Gastroesophageal sphincter (tissue), 4 donors: ENCODE measurements at regions not wholly inside any gene's neighbourhood (a gene's known extent, or its start where the extent isn't known, plus 50 kb on each side); places are given as distances from the start of the nearest gene placed in this dataset.

Experiments used
- ATAC-seq: fragments of 150-250 bp; one replicate; pipeline ENCODE4 v1.9.1; 2016; ENCODE audit warnings: mild to moderate bottlenecking, moderate library complexity
- H3K27ac ChIP-seq, 4 donors: fragments of 200-600 bp; sonication (generic) in 3 of 4; 1 replicate in 3 of 4; 2 replicates in 1 of 4; pipeline ENCODE4 v1.5.1; 2016 to 2019
- H3K27me3 ChIP-seq: fragments of 200-600 bp; sonication (generic); one replicate; pipeline ENCODE4 v1.5.1; 2019
- H3K36me3 ChIP-seq, 2 donors: fragments of 200-600 bp; sonication (generic); one replicate each; pipeline ENCODE4 v1.5.1; 2019; ENCODE audit warnings: control low read depth in 1 of 2
- H3K4me1 ChIP-seq, 3 donors: fragments of 200-600 bp; sonication (generic); 1 replicate in 2 of 3; 2 replicates in 1 of 3; pipeline ENCODE4 v1.5.1; 2016 to 2019; ENCODE audit warnings: control low read depth in 2 of 3
- H3K4me3 ChIP-seq, 2 donors: fragments of 200-600 bp; sonication (generic); one replicate each; pipeline ENCODE4 v1.5.1; 2019; ENCODE audit warnings: mild to moderate bottlenecking in 1 of 2, moderate library complexity in 1 of 2
- H3K9me3 ChIP-seq, 3 donors: fragments of 200-600 bp; sonication (generic); one replicate each; pipeline ENCODE4 v1.5.1; 2017 to 2019; ENCODE audit warnings: control low read depth in 2 of 3
- EP300 ChIP-seq: sonication (generic); formaldehyde crosslinking; IDR thresholded peaks from one replicate; pipeline ENCODE4 v1.6.1; 2017; ENCODE audit warnings: antibody characterized with exemption, mild to moderate bottlenecking
- POLR2A ChIP-seq, 2 donors: fragments of 450-650 bp; IDR thresholded peaks; one replicate each; pipeline ENCODE4 v1.6.1; 2017; ENCODE audit warnings: antibody characterized with exemption in 2 of 2, mild to moderate bottlenecking in 2 of 2, moderate library complexity in 1 of 2
- POLR2AphosphoS5 ChIP-seq: sonication (generic); formaldehyde crosslinking; IDR thresholded peaks from one replicate; pipeline ENCODE4 v1.6.1; 2017; ENCODE audit warnings: antibody characterized with exemption
- WGBS, 2 donors: methylation state at CpG; one replicate each; pipeline ENCODE4 v1.1.5; 2018; ENCODE audit warnings: low coverage in 1 of 2; 5-methylcytosine and 5-hydroxymethylcytosine counted together
- TF ChIP-seq, protein P1 (sequence below), 4 experiments: fragments of 200-600 bp in 2 of 4; fragments of 450-650 bp in 2 of 4; sonication (generic) in 1 of 4; IDR thresholded peaks; one replicate each; pipeline ENCODE4 v1.5.1; 2017 to 2019; ENCODE audit warnings: antibody characterized with exemption in 4 of 4, mild to moderate bottlenecking in 2 of 4, moderate library complexity in 2 of 4

GRCh38 chr21:31526040-31526439 is 133.5 kb upstream of the SOD1 start:
- no peak overlapping the region for H3K27ac ChIP-seq
- no peak for ATAC-seq
- TF ChIP-seq EP300 (no peak), POLR2AphosphoS5 (no peak), POLR2A (IDR thresholded peaks at IDR 0.05) (no peak)
- TF ChIP-seq, protein P1, sequence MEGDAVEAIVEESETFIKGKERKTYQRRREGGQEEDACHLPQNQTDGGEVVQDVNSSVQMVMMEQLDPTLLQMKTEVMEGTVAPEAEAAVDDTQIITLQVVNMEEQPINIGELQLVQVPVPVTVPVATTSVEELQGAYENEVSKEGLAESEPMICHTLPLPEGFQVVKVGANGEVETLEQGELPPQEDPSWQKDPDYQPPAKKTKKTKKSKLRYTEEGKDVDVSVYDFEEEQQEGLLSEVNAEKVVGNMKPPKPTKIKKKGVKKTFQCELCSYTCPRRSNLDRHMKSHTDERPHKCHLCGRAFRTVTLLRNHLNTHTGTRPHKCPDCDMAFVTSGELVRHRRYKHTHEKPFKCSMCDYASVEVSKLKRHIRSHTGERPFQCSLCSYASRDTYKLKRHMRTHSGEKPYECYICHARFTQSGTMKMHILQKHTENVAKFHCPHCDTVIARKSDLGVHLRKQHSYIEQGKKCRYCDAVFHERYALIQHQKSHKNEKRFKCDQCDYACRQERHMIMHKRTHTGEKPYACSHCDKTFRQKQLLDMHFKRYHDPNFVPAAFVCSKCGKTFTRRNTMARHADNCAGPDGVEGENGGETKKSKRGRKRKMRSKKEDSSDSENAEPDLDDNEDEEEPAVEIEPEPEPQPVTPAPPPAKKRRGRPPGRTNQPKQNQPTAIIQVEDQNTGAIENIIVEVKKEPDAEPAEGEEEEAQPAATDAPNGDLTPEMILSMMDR (IDR thresholded peaks at IDR 0.05) = no peak
- no peaks in the 10 kb centered on the region for H3K36me3 ChIP-seq
- 82 to 92% methylated on average over 4 of the region's 4 CpGs for WGBS, 2 donors
- no peaks in the 10 kb centered on the region for H3K4me1 ChIP-seq
- no peak overlapping the region for H3K4me3 ChIP-seq
- H3K9me3 ChIP-seq = no peaks in the 10 kb centered on the region
- H3K27me3 ChIP-seq = no peaks in the 10 kb centered on the region

DNA sequence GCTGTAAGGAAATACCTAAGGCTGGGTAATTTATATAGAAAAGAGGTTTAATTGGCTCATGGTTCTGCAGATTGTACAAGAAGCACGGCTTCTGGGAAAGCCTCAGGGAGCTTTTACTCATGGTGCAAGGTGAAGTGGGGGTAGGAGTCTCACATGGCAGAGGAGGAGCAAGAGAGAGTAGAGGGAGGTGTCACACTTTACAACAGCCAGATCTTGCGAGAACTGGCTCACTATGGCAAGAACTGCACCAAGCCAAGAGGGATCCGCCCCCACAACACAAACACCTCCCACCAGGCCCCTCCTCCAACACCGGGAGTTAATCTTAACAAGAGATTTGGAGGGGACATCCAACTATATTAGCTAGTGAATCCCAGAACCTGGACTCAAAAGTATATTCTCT is 135.4 kb upstream of the SOD1 start:
- 64 to 74% methylated on average over 4 of the region's 4 CpGs for WGBS, 2 donors
- no peaks in the 10 kb centered on the region for H3K4me1 ChIP-seq
- H3K9me3 ChIP-seq = no peaks in the 10 kb centered on the region
- H3K36me3 ChIP-seq = no peaks in the 10 kb centered on the region
- no peaks in the 10 kb centered on the region for H3K27me3 ChIP-seq
- TF ChIP-seq EP300 = no peak
- TF ChIP-seq POLR2A (IDR thresholded peaks at IDR 0.05) = no peak
- TF ChIP-seq, protein P1 (IDR thresholded peaks at IDR 0.05) = no peak
- no peak for TF ChIP-seq POLR2AphosphoS5
- H3K27ac ChIP-seq = no peak overlapping the region
- no peak for ATAC-seq
- H3K4me3 ChIP-seq = no peak overlapping the region

- TF ChIP-seq POLR2A (IDR thresholded peaks at IDR 0.05) (no peak), POLR2AphosphoS5 (no peak), EP300 (no peak)
- TF ChIP-seq, protein P1 (IDR thresholded peaks at IDR 0.05) = no peak
- Histone ChIP-seq H3K27me3 (no peaks in the 10 kb centered on the region), H3K27ac (no peak overlapping the region), H3K9me3 (no peaks in the 10 kb centered on the region), H3K4me1 (no peaks in the 10 kb centered on the region), H3K36me3 (no peaks in the 10 kb centered on the region), H3K4me3 (no peak overlapping the region)
- no peak for ATAC-seq
- no CpG with 5 or more reads among the region's 3 CpGs for WGBS, 2 donors
Measured at GRCh38 chr21:31521515-31521914, 138.0 kb upstream of the SOD1 start.

GRCh38 chr21:31520561-31521098 is 138.9 kb upstream of the SOD1 start:
- 34 to 43% methylated on average over 6 to 7 of the region's 8 CpGs for WGBS, 2 donors
- Histone ChIP-seq H3K27me3 (no peaks in the 10 kb centered on the region), H3K4me3 (no peak overlapping the region), H3K36me3 (no peaks in the 10 kb centered on the region), H3K27ac (no peak overlapping the region), H3K4me1 (no peaks in the 10 kb centered on the region), H3K9me3 (no peaks in the 10 kb centered on the region)
- ATAC-seq = no peak
- TF ChIP-seq, protein P1 (IDR thresholded peaks at IDR 0.05) = no peak
- TF ChIP-seq POLR2A (IDR thresholded peaks at IDR 0.05) = no peak
- TF ChIP-seq EP300 = no peak
- no peak for TF ChIP-seq POLR2AphosphoS5

DNA sequence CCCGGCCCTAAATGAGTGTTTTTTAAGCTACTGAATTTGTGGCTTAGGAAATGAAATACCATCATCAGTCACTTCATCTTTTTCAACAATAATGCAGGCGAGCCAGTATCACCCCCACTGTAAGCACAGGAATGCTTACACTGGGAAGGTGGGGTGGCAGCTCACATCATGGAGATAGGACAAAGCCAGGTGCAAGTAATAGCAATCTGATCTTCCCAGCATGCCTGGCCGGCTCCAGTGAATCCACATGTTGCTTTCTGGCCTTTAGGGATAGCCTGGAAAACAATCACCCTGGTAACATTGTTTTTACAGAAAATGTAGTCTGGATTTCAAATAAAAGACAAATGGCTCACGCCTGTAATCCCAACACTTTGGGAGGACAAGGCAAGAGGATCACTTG is 140.9 kb upstream of the SOD1 start:
- no peaks in the 10 kb centered on the region for H3K9me3 ChIP-seq
- no peak overlapping the region for H3K27ac ChIP-seq
- 94 to 100% methylated on average over 1 to 2 of the region's 4 CpGs for WGBS, 2 donors
- TF ChIP-seq POLR2A (IDR thresholded peaks at IDR 0.05) (no peak), POLR2AphosphoS5 (no peak), EP300 (no peak)
- TF ChIP-seq, protein P1 (IDR thresholded peaks at IDR 0.05) = no peak
- peaks cover 5% of the 10 kb centered on the region for H3K27me3 ChIP-seq
- H3K36me3 ChIP-seq = no peaks in the 10 kb centered on the region
- no peak overlapping the region for H3K4me3 ChIP-seq
- no peaks in the 10 kb centered on the region for H3K4me1 ChIP-seq
- no peak for ATAC-seq
